HG03565 (cell line): ENCODE measurements at regions not wholly inside any gene's neighbourhood (a gene's known extent, or its start where the extent isn't known, plus 50 kb on each side); places are given as distances from the start of the nearest gene placed in this dataset.
"Not testable (repeated sequence)": the region's sequence is repeated elsewhere in the genome, so short reads cannot be mapped to it uniquely, and the experiment has no call there.

ENCODE experiments used
- ATAC-seq: cut with Tn5 transposase; IDR thresholded peaks from one replicate; pipeline ENCODE4 v1.9.1; 2021; ENCODE audit warnings: mild to moderate bottlenecking, moderate library complexity; ENCODE audit not compliant: unreplicated experiment

GRCh38 chr1:79177844-79178243 lies 171.3 kb upstream of the ADGRL4 start:
- ATAC-seq: no peak

DNA sequence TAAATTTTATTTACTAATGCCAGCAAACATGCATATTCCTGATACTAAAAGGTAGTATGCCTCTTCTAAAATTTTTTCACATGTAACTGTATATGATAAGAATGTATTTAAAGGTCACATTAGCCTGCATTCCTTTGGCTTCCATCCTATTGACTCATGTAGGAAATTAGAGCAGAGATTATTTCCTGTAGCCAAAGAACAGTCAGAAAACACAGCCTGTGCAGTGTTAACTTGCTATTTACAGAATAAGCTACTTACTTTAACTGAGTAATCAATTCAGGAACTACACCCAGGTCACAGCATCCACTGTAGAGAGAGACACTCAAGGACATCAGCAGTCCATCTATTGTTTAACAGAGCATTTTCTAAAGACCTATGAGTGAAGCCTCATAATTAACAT lies 154.5 kb upstream of the ADGRL4 start:
- no peak for ATAC-seq

DNA sequence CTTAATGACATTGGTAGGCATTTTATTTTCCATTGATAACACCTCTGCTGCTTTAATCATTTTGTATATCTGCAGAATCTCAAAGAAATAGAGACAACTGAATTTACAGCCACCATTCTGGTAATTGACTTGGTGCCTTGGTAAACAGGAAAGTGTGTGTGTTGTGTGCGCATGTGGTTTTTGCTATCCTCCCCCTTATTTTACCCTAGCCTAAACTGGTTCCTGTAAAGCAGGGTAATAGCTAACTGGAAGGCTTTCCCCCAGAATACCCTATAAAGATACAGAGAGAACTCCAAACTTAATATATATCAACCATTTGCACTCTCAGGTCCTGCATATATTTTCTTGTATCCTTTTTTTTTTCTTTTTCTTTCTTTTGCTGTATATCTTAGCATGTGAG lies 149.5 kb upstream of the ADGRL4 start:
- ATAC-seq: no peak

DNA sequence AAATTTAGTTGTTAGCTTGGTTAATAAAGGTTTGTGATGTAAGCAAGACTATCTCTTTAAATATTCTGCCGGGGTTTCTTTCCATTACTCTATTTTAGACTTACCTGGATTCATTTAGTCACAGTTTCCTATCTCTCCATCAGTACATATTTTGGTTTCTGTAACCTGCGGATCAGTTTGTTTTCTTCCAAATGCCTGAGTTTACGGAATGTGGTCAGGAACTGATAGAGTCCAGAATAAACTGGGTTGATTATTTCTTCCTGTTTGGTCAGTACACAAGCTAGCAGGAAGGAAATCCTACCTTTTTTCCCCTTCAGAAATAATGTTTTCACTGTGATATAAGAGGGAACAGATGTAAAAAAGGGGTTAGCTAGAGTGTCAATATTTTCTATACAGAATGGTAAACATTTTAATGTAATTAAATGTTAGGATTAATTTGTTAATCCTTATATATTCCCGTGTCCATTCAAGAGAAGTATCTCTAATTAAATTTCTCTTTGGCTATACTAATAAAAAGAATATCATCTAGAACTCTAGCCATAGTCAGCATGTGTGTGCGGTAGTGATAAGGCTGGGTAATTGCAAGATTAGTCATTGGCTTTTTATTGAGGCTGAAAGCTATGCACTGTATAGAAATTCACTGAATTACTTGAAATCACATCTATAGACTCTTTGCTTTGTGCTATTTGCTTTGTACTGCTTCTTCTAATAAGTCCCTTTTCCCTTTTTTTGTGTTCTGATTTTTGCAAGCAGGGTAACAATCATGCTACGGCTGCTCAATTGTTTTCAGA lies 144.7 kb upstream of the ADGRL4 start:
- ATAC-seq: no peak

GRCh38 chr1:79150576-79150975 lies 144.0 kb upstream of the ADGRL4 start:
- no peak for ATAC-seq

DNA sequence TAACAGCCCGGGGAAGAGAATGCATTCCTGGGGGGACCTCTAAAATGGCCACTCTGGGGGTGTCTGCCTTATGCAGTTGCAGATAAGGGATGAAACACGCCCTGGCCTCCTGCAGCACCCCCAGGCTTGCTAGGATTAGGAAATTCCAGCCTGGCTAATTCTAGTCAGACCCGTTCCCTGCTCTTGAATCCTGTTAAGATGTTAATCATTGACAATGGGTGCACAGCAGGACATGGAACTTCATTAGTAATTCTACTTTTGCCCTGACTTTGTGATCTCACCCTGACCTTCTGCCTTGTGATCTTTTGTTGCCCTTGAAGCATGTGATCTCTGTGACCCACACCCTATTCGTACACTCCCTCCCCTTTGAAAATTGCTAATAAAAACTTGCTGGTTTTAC lies 131.7 kb upstream of the ADGRL4 start:
- not testable (repeated sequence) for ATAC-seq

GRCh38 chr1:79133774-79134364 lies 127.3 kb upstream of the ADGRL4 start:
- no peak for ATAC-seq

GRCh38 chr1:79131626-79132025 lies 125.1 kb upstream of the ADGRL4 start:
- no peak for ATAC-seq

DNA sequence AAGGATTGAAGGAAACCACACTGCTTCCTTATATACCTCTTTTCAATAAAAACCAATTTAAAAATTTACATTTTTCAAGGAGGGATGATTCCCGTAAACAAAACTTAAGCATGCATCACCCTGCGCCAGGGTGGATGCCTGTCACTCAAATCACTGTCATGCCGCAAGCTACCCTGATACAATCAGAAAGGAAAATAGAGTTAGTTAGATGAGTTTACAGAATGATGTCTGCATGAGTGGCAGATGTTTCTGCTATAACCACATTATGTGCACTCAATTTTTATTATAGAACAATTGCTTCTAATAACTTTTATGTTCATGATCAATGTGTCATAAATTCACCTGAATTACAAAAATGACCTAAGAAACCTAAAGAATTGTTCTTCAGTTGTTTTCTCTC lies 123.4 kb upstream of the ADGRL4 start:
- no peak for ATAC-seq

GRCh38 chr1:79128722-79129121 lies 122.2 kb upstream of the ADGRL4 start:
- ATAC-seq: no peak

GRCh38 chr1:79124756-79125155 lies 118.2 kb upstream of the ADGRL4 start:
- no peak for ATAC-seq

- ATAC-seq: no peak
These were observed 116.0 kb upstream of the ADGRL4 start for GRCh38 chr1:79122521-79122920.

- ATAC-seq: no peak
These were observed 110.8 kb upstream of the ADGRL4 start for GRCh38 chr1:79117376-79117775.

- no peak for ATAC-seq
These were observed 107.3 kb upstream of the ADGRL4 start for GRCh38 chr1:79113836-79114235.

DNA sequence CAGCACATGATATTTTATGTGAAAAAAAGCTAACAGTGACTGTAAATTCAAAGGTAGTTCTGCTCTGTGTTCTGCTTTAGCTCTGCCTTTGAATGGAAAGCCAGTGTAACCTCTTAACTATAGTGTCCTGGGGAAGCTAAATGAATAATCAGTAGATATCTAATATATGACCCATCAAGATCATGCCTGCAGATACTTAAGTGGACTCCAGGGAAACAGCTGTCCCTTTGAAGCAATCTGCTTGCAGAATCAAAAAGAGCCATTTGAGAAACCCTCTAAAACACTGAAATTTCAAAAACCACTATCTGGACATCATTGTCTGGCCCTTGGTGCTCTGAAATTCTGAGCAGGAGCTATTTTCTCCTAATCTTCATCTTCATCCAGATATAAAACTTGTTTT lies 104.2 kb upstream of the ADGRL4 start:
- ATAC-seq: no peak

- no peak for ATAC-seq
These were observed 102.9 kb upstream of the ADGRL4 start for GRCh38 chr1:79109445-79109844.

GRCh38 chr1:79105500-79105899 lies 99.0 kb upstream of the ADGRL4 start:
- no peak for ATAC-seq

GRCh38 chr1:79104617-79105016 lies 98.1 kb upstream of the ADGRL4 start:
- no peak for ATAC-seq

- no peak for ATAC-seq
These were observed 93.9 kb upstream of the ADGRL4 start for GRCh38 chr1:79100385-79100784.

DNA sequence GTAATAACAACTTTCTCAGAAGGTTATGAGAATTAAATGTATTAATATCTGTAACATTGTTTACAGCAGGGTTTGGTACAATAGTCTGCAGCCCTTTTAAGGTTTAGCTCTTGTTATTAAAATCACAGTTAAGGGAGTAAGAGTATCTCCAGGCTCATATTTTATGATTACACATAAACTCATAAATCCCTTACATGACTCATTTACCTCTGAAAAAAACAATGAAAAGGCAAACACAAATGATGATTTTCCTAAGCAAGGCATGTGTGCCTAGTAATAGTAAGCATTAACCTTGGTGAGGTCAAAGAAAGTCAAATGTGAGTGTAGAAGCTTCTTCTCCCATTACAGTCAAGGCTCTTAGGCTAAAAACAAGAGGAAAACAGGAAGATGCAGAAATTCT lies 84.5 kb upstream of the ADGRL4 start:
- no peak for ATAC-seq

DNA sequence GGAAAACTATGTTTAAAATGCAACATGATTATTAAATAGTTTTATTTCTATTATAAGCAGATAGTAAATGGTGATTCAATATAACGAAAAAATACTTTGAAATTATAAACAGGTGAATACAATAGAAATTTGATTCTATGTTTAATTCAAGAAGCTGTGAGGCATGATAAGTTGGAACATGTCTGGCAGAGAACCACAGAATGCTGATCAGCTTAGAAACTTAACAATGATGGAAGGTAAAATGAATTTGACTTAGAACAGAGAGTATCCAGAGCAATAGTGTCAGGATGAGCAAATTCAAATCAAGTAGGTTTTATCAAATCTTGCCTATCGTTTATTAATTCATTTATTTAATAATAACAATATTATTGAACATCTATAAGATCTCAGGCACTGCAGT lies 83.4 kb upstream of the ADGRL4 start:
- ATAC-seq: no peak

DNA sequence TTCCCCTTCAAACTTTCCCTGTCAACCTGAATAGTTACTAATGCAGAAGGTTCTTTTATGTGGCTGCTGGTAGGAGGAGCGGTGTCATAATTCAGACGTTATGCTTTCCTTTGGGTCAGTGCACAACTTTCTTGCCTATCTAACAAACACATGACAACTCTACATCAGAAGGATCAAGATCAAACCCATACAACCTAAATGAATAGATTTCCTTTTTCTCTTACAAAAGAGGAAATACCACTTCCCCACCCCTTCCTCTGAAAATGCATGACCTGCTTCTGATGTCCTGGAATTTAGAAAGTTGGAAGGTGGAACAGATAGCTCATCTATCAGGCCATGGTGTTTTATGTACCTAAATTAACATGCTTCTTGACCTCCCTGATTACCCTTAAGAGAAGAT lies 75.7 kb upstream of the ADGRL4 start:
- ATAC-seq: no peak

GRCh38 chr1:79079770-79080169 lies 73.2 kb upstream of the ADGRL4 start:
- no peak for ATAC-seq
